HG02610 (cell line): ENCODE measurements at regions not wholly inside any gene's neighbourhood (a gene's known extent, or its start where the extent isn't known, plus 50 kb on each side); places are given as distances from the start of the nearest gene placed in this dataset.
"Not testable (repeated sequence)": the region's sequence is repeated elsewhere in the genome, so short reads cannot be mapped to it uniquely, and the experiment has no call there.

Experiments used
- ATAC-seq: cut with Tn5 transposase; IDR thresholded peaks from one replicate; pipeline ENCODE4 v1.9.1; 2021; ENCODE audit warnings: mild to moderate bottlenecking, moderate library complexity; ENCODE audit not compliant: unreplicated experiment

- ATAC-seq = not testable (repeated sequence)
Observed at GRCh38 chr12:31162896-31163560, 89.4 kb downstream of the DDX11 start.

GRCh38 chr12:31174293-31174692 is 100.6 kb downstream of the DDX11 start:
- peak; percentile 51 for ATAC-seq

DNA sequence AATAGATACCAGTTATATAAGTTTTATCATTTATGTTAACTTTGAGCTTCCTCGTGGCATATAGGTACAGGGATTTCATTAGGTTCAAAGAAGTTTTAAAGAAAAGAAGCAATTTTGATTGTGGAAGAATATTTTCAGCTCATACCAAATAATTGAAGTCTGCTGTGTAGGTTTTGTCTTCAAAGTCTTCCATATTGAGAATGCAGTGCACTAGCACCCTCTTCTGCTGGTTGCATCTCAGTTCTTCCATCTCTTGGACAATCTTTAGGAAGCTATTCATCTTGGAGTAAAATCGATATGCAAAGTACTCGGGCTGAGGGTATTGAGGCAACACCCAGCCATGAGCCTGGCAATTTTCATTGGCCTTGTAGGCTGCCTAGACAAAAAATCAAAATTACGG is 103.9 kb downstream of the DDX11 start:
- not testable (repeated sequence) for ATAC-seq

- not testable (repeated sequence) for ATAC-seq
Observed at GRCh38 chr12:31178875-31179274, 105.2 kb downstream of the DDX11 start.

- not testable (repeated sequence) for ATAC-seq
Observed at GRCh38 chr12:31179627-31180237, 106.1 kb downstream of the DDX11 start.

- ATAC-seq = not testable (repeated sequence)
Observed at GRCh38 chr12:31182571-31182970, 108.9 kb downstream of the DDX11 start.

GRCh38 chr12:31183107-31183506 is 109.4 kb downstream of the DDX11 start:
- ATAC-seq = not testable (repeated sequence)

GRCh38 chr12:31183899-31184298 is 110.2 kb downstream of the DDX11 start:
- not testable (repeated sequence) for ATAC-seq

DNA sequence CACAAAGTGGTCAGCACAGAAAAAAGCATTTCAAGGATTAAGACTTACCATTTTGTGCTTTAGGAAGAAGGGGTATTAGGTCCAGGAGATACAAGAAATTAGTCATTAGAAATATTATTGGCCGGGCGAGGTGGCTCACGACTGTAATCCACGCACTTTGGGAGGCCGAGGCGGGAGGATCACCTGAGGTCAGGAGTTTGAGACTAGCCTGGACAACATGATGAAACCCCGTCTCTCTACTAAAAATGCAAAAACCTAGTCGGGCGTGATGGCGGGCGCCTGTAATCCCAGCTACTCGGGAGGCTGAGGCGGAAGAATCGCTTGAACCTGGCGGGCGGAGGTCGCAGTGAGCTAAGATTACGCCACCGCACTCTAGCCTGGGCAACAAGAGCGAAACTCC is 111.0 kb downstream of the DDX11 start:
- not testable (repeated sequence) for ATAC-seq

DNA sequence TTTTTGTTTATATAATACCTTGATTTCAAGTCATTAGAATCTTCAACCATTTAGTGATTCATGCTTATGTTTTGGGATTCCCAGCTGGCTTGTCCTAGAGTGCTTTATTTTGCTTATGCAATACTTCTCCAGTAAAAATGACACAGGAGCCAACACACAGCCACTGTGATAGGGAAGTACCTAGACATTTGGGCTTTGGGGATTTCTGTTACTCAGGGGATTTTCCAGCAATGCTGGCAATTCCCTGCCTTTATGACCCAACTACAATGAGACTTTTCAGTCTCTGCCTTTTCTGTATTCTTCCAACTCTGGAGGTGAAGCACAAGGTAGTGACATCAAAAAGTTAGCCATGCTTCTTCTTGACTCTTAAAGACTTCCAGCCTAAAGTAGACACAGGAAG is 119.0 kb downstream of the DDX11 start:
- peak; percentile 95 for ATAC-seq

GRCh38 chr12:31195620-31196019 is 122.0 kb downstream of the DDX11 start:
- not testable (repeated sequence) for ATAC-seq

- not testable (repeated sequence) for ATAC-seq
Observed at GRCh38 chr12:31199476-31199875, 125.8 kb downstream of the DDX11 start.

GRCh38 chr12:31201382-31201781 is 124.6 kb downstream of the SINHCAF start:
- no peak for ATAC-seq

DNA sequence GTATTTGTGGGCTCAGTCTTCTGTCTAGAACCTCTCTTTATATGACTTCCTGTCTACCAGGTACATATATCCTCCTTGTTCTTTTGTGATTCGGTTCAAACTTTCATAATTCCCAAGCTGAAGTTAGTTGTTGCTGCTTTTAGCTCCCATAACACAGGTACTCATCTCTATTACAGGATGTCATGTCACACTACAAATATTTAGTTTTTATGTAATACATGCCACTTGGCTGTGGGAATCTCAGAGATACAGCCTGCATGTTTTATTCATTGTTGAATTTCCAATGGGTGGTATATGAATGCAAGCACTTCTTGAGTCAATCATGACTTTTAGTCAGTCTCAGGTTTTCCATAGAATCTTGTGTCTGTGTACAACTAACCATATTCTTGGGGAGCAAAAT is 122.7 kb downstream of the SINHCAF start:
- no peak for ATAC-seq

GRCh38 chr12:31205054-31205453 is 120.9 kb downstream of the SINHCAF start:
- ATAC-seq = peak; percentile 88

DNA sequence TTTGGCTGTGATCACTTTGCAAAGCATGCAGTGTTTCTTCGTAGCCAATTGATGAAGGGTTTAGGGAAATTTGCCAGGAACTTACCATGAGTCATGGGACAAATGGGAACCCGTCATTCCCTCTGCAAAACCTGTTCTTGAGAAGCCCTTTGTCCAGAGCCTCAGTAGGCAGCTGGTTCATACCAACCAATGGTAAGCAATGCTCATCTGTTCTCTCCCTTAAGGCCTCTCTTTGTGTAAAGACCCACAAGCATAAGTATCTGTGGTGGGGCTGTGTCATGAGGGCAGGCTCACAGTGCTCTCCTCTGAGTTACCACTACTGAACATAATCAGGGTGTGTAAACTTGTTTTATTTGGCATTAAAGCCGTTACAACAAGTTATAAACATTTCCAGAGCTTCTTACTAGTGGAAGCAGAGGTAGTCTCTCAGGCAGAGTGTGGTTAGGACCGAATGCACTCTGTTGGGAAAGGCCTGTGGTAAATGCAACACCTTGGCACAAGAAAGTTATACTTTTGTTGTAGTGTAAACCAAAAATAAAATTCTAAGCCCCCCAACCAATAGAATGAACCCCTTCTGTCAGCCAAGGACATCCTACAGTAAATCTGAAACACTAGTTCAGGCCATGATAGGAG is 119.8 kb downstream of the SINHCAF start:
- ATAC-seq = no peak

DNA sequence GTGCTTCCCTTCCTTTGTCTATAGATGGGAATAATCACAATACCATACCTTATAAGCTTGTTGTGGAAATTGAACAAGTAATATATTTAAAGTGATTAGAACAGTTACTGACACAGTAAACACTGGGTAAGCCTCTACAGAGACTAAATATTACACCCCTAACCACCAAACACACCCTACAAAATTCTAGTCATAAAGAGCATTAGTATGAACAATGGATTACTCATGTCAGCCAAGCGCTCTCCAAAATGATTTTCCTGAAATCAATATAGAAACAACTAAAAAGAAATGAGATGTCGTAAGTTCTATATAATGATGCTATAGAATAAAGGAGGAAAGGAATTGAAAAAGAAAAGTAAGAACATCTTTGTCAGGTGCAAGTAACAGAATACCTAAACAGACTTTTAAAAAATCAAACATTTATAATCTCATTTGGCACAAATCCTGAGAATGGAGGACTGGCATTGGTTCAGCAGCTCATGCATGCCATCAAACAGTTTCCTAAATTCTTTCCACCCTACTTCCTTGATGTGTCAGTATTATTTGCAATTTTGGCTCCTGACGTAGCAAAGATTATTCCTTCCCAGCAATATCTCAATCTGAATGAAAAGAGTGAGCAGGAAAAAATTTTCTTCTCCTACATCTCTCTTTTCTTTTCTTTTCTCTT is 118.0 kb downstream of the SINHCAF start:
- ATAC-seq = no peak

- ATAC-seq = no peak
Observed at GRCh38 chr12:31210104-31210503, 115.8 kb downstream of the SINHCAF start.

- ATAC-seq = no peak
Observed at GRCh38 chr12:31210541-31210940, 115.4 kb downstream of the SINHCAF start.

GRCh38 chr12:31214626-31215517 is 111.1 kb downstream of the SINHCAF start:
- no peak for ATAC-seq
